H1 (cell line): ENCODE measurements at regions not wholly inside any gene's neighbourhood (a gene's known extent, or its start where the extent isn't known, plus 50 kb on each side); places are given as distances from the start of the nearest gene placed in this dataset.
A peak's percentile ranks its signal among the peaks of the same experiment; 100 is the strongest.

ENCODE experiments used
- CTCF ChIA-PET: fragments of 300-600 bp; sonication (Branson Sonifier 250); formaldehyde crosslinking; loops from one replicate; lab custom pipeline; 2021; ENCODE audit not compliant: partially characterized antibody; lab: Charles Lee
- POLR2A ChIA-PET: fragments of 300-600 bp; sonication (Branson Sonifier 250); formaldehyde crosslinking; loops from one replicate; lab custom pipeline; 2021; ENCODE audit warnings: inconsistent platforms; ENCODE audit not compliant: partially characterized antibody; lab: Charles Lee
- DNase-seq, 2 experiments: peaks; one replicate each; pipeline versions ENCODE4 v3.0.0 to v3.0.0-alpha.2; 2010 to 2022; ENCODE audit warnings: low spot score in 2 of 2, low read depth in 1 of 2, mixed read lengths in 1 of 2
- FAIRE-seq: peaks from 2 replicates; lab custom pipeline; 2011; peaks lifted over from hg19 to GRCh38; lab: Jason Lieb, UNC
- H2AFZ ChIP-seq: 2 replicates; pipeline ENCODE4 v1.8.1; 2012; ENCODE audit warnings: low read length, inconsistent platforms
- H2AK5ac ChIP-seq: 2 replicates; pipeline ENCODE4 v1.6.1; 2013; ENCODE audit warnings: low read depth, low read length
- H2BK120ac ChIP-seq: replicated peaks from 2 replicates; pipeline ENCODE3; 2013; ENCODE audit warnings: low read depth, low read length, inconsistent platforms
- H2BK12ac ChIP-seq: 2 replicates; pipeline ENCODE4 v1.6.1; 2013; ENCODE audit warnings: low read depth, low read length
- H2BK15ac ChIP-seq: 2 replicates; pipeline ENCODE4 v1.6.1; 2013; ENCODE audit warnings: low read length
- H2BK20ac ChIP-seq: 2 replicates; pipeline ENCODE4 v1.6.1; 2013; ENCODE audit warnings: low read length
- H2BK5ac ChIP-seq: 2 replicates; pipeline ENCODE4 v1.6.1; 2013; ENCODE audit warnings: low read depth, low read length
- H3K14ac ChIP-seq: 2 replicates; pipeline ENCODE4 v1.6.1; 2013; ENCODE audit warnings: inconsistent platforms; ENCODE audit not compliant: insufficient read length
- H3K18ac ChIP-seq: 2 replicates; pipeline ENCODE4 v1.6.1; 2013; ENCODE audit warnings: low read length; ENCODE audit errors: extremely low read depth
- H3K23ac ChIP-seq: 2 replicates; pipeline ENCODE4 v1.6.1; 2013; ENCODE audit warnings: inconsistent platforms; ENCODE audit not compliant: insufficient read length
- H3K23me2 ChIP-seq: 2 replicates; pipeline ENCODE4 v1.6.1; 2013; ENCODE audit warnings: low read depth, low read length
- H3K27ac ChIP-seq: 2 replicates; pipeline ENCODE4 v1.6.1; 2011; ENCODE audit warnings: low read depth, low read length, inconsistent platforms
- H3K27me3 ChIP-seq, 4 experiments: replicated peaks in 1 of 4; 1 replicate in 1 of 4; 2 replicates in 3 of 4; pipeline versions ENCODE4 v1.6.1 to v1.8.1; 2011 to 2013; ENCODE audit warnings: low read length in 3 of 4, mild to moderate bottlenecking in 3 of 4, inconsistent platforms in 2 of 4, mixed read lengths in 2 of 4, moderate library complexity in 1 of 4; ENCODE audit not compliant: control insufficient read depth in 3 of 4, insufficient read depth in 3 of 4; ENCODE audit errors: extremely low read depth in 1 of 4
- H3K36me3 ChIP-seq, 4 experiments: 2 replicates each; pipeline versions ENCODE4 v1.6.1 to v1.8.1; 2011 to 2013; ENCODE audit warnings: mild to moderate bottlenecking in 4 of 4, low read length in 3 of 4, moderate library complexity in 2 of 4, control low read depth in 1 of 4, inconsistent platforms in 1 of 4; ENCODE audit not compliant: insufficient read depth in 4 of 4, control insufficient read depth in 2 of 4
- H3K4ac ChIP-seq: replicated peaks from 2 replicates; pipeline ENCODE3; 2013; ENCODE audit warnings: low read length, low read depth, mixed read lengths, inconsistent platforms; ENCODE audit not compliant: insufficient read length
- H3K4me1 ChIP-seq, 4 experiments: replicated peaks in 1 of 4; 1 replicate in 1 of 4; 2 replicates in 3 of 4; pipeline versions ENCODE4 v1.6.1 to v1.8.1; 2011 to 2013; ENCODE audit warnings: low read length in 3 of 4, inconsistent platforms in 2 of 4, mixed read lengths in 1 of 4; ENCODE audit not compliant: insufficient read depth in 4 of 4, control insufficient read depth in 3 of 4
- H3K4me2 ChIP-seq, 2 experiments: 2 replicates each; pipeline versions ENCODE4 v1.6.1 to v1.8.1; 2011 to 2013; ENCODE audit warnings: low read depth in 2 of 2, low read length in 2 of 2, control low read depth in 1 of 2, inconsistent platforms in 1 of 2, mild to moderate bottlenecking in 1 of 2; ENCODE audit not compliant: insufficient read depth in 1 of 2
- H3K4me3 ChIP-seq, 4 experiments: fragments of 200-600, 300-600 bp in 1 of 4; sonication (generic), shearing (Covaris generic), sonication (Bioruptor Twin) in 1 of 4; 2 replicates each; pipeline versions ENCODE4 v1.5.1 to v1.8.1; 2011 to 2016; ENCODE audit warnings: low read length in 4 of 4, low read depth in 3 of 4, control low read depth in 2 of 4, inconsistent platforms in 2 of 4, mild to moderate bottlenecking in 2 of 4, mixed read lengths in 1 of 4, moderate library complexity in 1 of 4; ENCODE audit not compliant: insufficient read depth in 2 of 4; ENCODE audit errors: extremely low read depth in 1 of 4
- H3K56ac ChIP-seq: replicated peaks from 2 replicates; pipeline ENCODE3; 2013; ENCODE audit warnings: low read depth, mild to moderate bottlenecking, mixed read lengths, low read length, inconsistent platforms; ENCODE audit not compliant: insufficient read length
- H3K79me1 ChIP-seq: 2 replicates; pipeline ENCODE4 v1.6.1; 2013; ENCODE audit warnings: low read depth, low read length, control low read depth
- H3K79me2 ChIP-seq, 2 experiments: 2 replicates each; pipeline versions ENCODE4 v1.6.1 to v1.8.1; 2012 to 2013; ENCODE audit warnings: low read length in 2 of 2, mild to moderate bottlenecking in 2 of 2, inconsistent platforms in 1 of 2; ENCODE audit not compliant: insufficient read depth in 2 of 2, control insufficient read depth in 1 of 2
- H3K9ac ChIP-seq, 4 experiments: replicated peaks in 1 of 4; 1 replicate in 1 of 4; 2 replicates in 3 of 4; pipeline versions ENCODE4 v1.6.1 to v1.8.1; 2011 to 2013; ENCODE audit warnings: low read depth in 3 of 4, low read length in 3 of 4, control low read depth in 2 of 4, mild to moderate bottlenecking in 2 of 4, moderate library complexity in 2 of 4, inconsistent platforms in 1 of 4; ENCODE audit errors: extremely low read depth in 1 of 4
- H3K9me3 ChIP-seq, 2 experiments: 2 replicates each; pipeline versions ENCODE4 v1.6.1 to v1.8.1; 2012 to 2013; ENCODE audit warnings: mild to moderate bottlenecking in 2 of 2, moderate library complexity in 2 of 2, control low read depth in 1 of 2, inconsistent platforms in 1 of 2, low read depth in 1 of 2, low read length in 1 of 2, mixed read lengths in 1 of 2; ENCODE audit not compliant: insufficient read depth in 2 of 2
- H4K20me1 ChIP-seq, 2 experiments: replicated peaks in 1 of 2; 2 replicates each; pipeline versions ENCODE3 to v1.8.1; 2011 to 2013; ENCODE audit warnings: inconsistent platforms in 2 of 2, low read length in 2 of 2, mild to moderate bottlenecking in 1 of 2; ENCODE audit not compliant: insufficient read depth in 2 of 2, control insufficient read depth in 1 of 2
- H4K5ac ChIP-seq: 2 replicates; pipeline ENCODE4 v1.6.1; 2013; ENCODE audit warnings: low read length, low read depth, mixed read lengths, inconsistent platforms; ENCODE audit not compliant: insufficient read length
- H4K8ac ChIP-seq: 2 replicates; pipeline ENCODE4 v1.8.0; 2013; ENCODE audit warnings: mild to moderate bottlenecking, moderate library complexity, low read length, inconsistent platforms; ENCODE audit not compliant: insufficient read depth; ENCODE audit errors: extremely low read depth
- H4K91ac ChIP-seq: replicated peaks from 2 replicates; pipeline ENCODE3; 2013; ENCODE audit warnings: low read length, mixed read lengths, inconsistent platforms; ENCODE audit not compliant: insufficient read length
- RAD21 ChIP-seq, 2 experiments: IDR thresholded peaks in 1 of 2; conservative IDR thresholded peaks in 1 of 2; 2 replicates each; pipeline ENCODE4 v1.6.1; 2011; ENCODE audit warnings: low read depth in 2 of 2, low read length in 2 of 2, improper control_type of control experiment in 1 of 2, inconsistent platforms in 1 of 2, mild to moderate bottlenecking in 1 of 2, moderate library complexity in 1 of 2
- TAF7 ChIP-seq: optimal IDR thresholded peaks from 2 replicates; pipeline ENCODE3; 2011; ENCODE audit warnings: low read depth, mild to moderate bottlenecking, inconsistent platforms, low read length, moderate library complexity, borderline replicate concordance
- WGBS, 2 experiments: shearing (Covaris generic) in 1 of 2; methylation state at CpG; one replicate each; pipeline versions ENCODE4 v1.1.6 to v1.1.7; 2013 to 2015; ENCODE audit warnings: low lambda C conversion rate in 2 of 2, mixed read lengths in 2 of 2, inconsistent platforms in 1 of 2, low coverage in 1 of 2, missing lambda C conversion rate in 1 of 2; ENCODE audit not compliant: insufficient replicate concordance in 2 of 2, insufficient coverage in 1 of 2, insufficient read length in 1 of 2; ENCODE audit errors: extremely low coverage in 1 of 2, missing lambda C conversion rate in 1 of 2; 5-methylcytosine and 5-hydroxymethylcytosine counted together

GRCh38 chr4:19164334-19164733 is 1087.4 kb upstream of the SLIT2 start:
- H3K56ac ChIP-seq: no peak overlapping the region
- H2BK120ac ChIP-seq: no peak overlapping the region
- no peak overlapping the region for H3K9ac ChIP-seq
- POLR2A ChIA-PET: no interaction called here
- 94% methylated on average over 2 of the region's 2 CpGs; no CpG with 5 or more reads in 1 of the 2 experiments for WGBS, 2 experiments
- no peak overlapping the region for H3K23ac ChIP-seq
- H3K27me3 ChIP-seq: no peaks in the 10 kb centered on the region
- H3K79me2 ChIP-seq: no peaks in the 10 kb centered on the region
- H3K4ac ChIP-seq: no peak overlapping the region
- H2BK20ac ChIP-seq: no peak overlapping the region
- no peak overlapping the region for H3K4me2 ChIP-seq
- H2AK5ac ChIP-seq: no peak overlapping the region
- no peak overlapping the region for H4K5ac ChIP-seq
- CTCF ChIA-PET: no interaction called here
- no peak overlapping the region for H2BK12ac ChIP-seq
- H4K91ac ChIP-seq: no peak overlapping the region
- no peak overlapping the region for H2BK15ac ChIP-seq
- DNase-seq (no peak), FAIRE-seq (no peak)
- no peaks in the 10 kb centered on the region for H4K20me1 ChIP-seq
- no peaks in the 10 kb centered on the region for H3K23me2 ChIP-seq
- no peaks in the 10 kb centered on the region for H3K9me3 ChIP-seq
- no peak overlapping the region for H3K18ac ChIP-seq
- no peak overlapping the region for H3K4me3 ChIP-seq
- no peak overlapping the region for H3K27ac ChIP-seq
- peak; percentile 9 to 29; a peak in 2 of 4 replicates for TF ChIP-seq RAD21 (IDR thresholded peaks at IDR 0.05 in 1 of 2, conservative IDR thresholded peaks at IDR 0.05 in 1 of 2; ENCODE audit: low read depth in 2 of 2, low read length in 2 of 2)
- TF ChIP-seq TAF7: no peak
- H2BK5ac ChIP-seq: no peak overlapping the region
- H3K14ac ChIP-seq: no peak overlapping the region
- H2AFZ ChIP-seq: no peak overlapping the region; the same call in 1 of the 2 replicates
- no peak overlapping the region for H4K8ac ChIP-seq
- no peaks in the 10 kb centered on the region for H3K36me3 ChIP-seq
- H3K4me1 ChIP-seq: no peaks in the 10 kb centered on the region
- no peaks in the 10 kb centered on the region for H3K79me1 ChIP-seq
